ENCODE measurements at regions not wholly inside any gene's neighbourhood (a gene's known extent, or its start where the extent isn't known, plus 50 kb on each side); places are given as distances from the start of the nearest gene placed in this dataset.

GRCh38 chr9:89765211-89765946 lies 160.6 kb downstream of the GADD45G start:
- in situ Hi-C loops (cut with HindIII; ENCODE audit: low sequenced_read_pairs): no loop called here

- in situ Hi-C loops (cut with HindIII; ENCODE audit: low sequenced_read_pairs): no loop called here
These were observed 162.2 kb downstream of the GADD45G start for GRCh38 chr9:89766991-89767390.

GRCh38 chr9:89768051-89768450 lies 163.2 kb downstream of the GADD45G start:
- in situ Hi-C loops (cut with HindIII; ENCODE audit: low sequenced_read_pairs): no loop called here

GRCh38 chr9:89768650-89769071 lies 163.8 kb downstream of the GADD45G start:
- in situ Hi-C loops (cut with HindIII; ENCODE audit: low sequenced_read_pairs): no loop called here

GRCh38 chr9:89770531-89771174 lies 165.8 kb downstream of the GADD45G start:
- in situ Hi-C loops (cut with HindIII; ENCODE audit: low sequenced_read_pairs): loop anchor here (10.0 kb wide), 1 partner anchor 224 kb away; no protein-coding TSS in a partner anchor

GRCh38 chr9:89771205-89771604 lies 166.4 kb downstream of the GADD45G start:
- in situ Hi-C loops (cut with HindIII; ENCODE audit: low sequenced_read_pairs): loop anchor here (10.0 kb wide), 1 partner anchor 224 kb away; no protein-coding TSS in a partner anchor

- in situ Hi-C loops (cut with HindIII; ENCODE audit: low sequenced_read_pairs): loop anchor here (10.0 kb wide), 1 partner anchor 222 kb away; no protein-coding TSS in a partner anchor
These were observed 168.4 kb downstream of the GADD45G start for GRCh38 chr9:89773170-89773569.

GRCh38 chr9:89774858-89775370 lies 170.1 kb downstream of the GADD45G start:
- in situ Hi-C loops (cut with HindIII; ENCODE audit: low sequenced_read_pairs): loop anchor here (10.0 kb wide), 1 partner anchor 220 kb away; no protein-coding TSS in a partner anchor

- in situ Hi-C loops (cut with HindIII; ENCODE audit: low sequenced_read_pairs): loop anchor here (10.0 kb wide), 1 partner anchor 219 kb away; no protein-coding TSS in a partner anchor
These were observed 170.8 kb downstream of the GADD45G start for GRCh38 chr9:89775641-89776040.

GRCh38 chr9:89776795-89777525 lies 172.1 kb downstream of the GADD45G start:
- in situ Hi-C loops (cut with HindIII; ENCODE audit: low sequenced_read_pairs): loop anchor here (10.0 kb wide), 1 partner anchor 218 kb away; no protein-coding TSS in a partner anchor

GRCh38 chr9:89777544-89777943 lies 172.7 kb downstream of the GADD45G start:
- in situ Hi-C loops (cut with HindIII; ENCODE audit: low sequenced_read_pairs): loop anchor here (10.0 kb wide), 1 partner anchor 217 kb away; no protein-coding TSS in a partner anchor

- in situ Hi-C loops (cut with HindIII; ENCODE audit: low sequenced_read_pairs): loop anchor here (10.0 kb wide), 1 partner anchor 216 kb away; no protein-coding TSS in a partner anchor
These were observed 173.6 kb downstream of the GADD45G start for GRCh38 chr9:89778100-89779090.

- in situ Hi-C loops (cut with HindIII; ENCODE audit: low sequenced_read_pairs): loop anchor here (10.0 kb wide), 1 partner anchor 215 kb away; no protein-coding TSS in a partner anchor
These were observed 174.8 kb downstream of the GADD45G start for GRCh38 chr9:89779405-89780203.

- in situ Hi-C loops (cut with HindIII; ENCODE audit: low sequenced_read_pairs): no loop called here
These were observed 176.1 kb downstream of the GADD45G start for GRCh38 chr9:89780959-89781358.

- in situ Hi-C loops (cut with HindIII; ENCODE audit: low sequenced_read_pairs): no loop called here
These were observed 177.2 kb downstream of the GADD45G start for GRCh38 chr9:89781838-89782540.

- in situ Hi-C loops (cut with HindIII; ENCODE audit: low sequenced_read_pairs): no loop called here
These were observed 181.8 kb downstream of the GADD45G start for GRCh38 chr9:89786655-89787054.

- in situ Hi-C loops (cut with HindIII; ENCODE audit: low sequenced_read_pairs): no loop called here
These were observed 182.8 kb downstream of the GADD45G start for GRCh38 chr9:89787595-89787994.

- in situ Hi-C loops (cut with HindIII; ENCODE audit: low sequenced_read_pairs): no loop called here
These were observed 183.6 kb downstream of the GADD45G start for GRCh38 chr9:89788434-89788833.

Measured in DLD1 (cell line).